ENCODE measurements at regions not wholly inside any gene's neighbourhood (a gene's known extent, or its start where the extent isn't known, plus 50 kb on each side); places are given as distances from the start of the nearest gene placed in this dataset.

DNA sequence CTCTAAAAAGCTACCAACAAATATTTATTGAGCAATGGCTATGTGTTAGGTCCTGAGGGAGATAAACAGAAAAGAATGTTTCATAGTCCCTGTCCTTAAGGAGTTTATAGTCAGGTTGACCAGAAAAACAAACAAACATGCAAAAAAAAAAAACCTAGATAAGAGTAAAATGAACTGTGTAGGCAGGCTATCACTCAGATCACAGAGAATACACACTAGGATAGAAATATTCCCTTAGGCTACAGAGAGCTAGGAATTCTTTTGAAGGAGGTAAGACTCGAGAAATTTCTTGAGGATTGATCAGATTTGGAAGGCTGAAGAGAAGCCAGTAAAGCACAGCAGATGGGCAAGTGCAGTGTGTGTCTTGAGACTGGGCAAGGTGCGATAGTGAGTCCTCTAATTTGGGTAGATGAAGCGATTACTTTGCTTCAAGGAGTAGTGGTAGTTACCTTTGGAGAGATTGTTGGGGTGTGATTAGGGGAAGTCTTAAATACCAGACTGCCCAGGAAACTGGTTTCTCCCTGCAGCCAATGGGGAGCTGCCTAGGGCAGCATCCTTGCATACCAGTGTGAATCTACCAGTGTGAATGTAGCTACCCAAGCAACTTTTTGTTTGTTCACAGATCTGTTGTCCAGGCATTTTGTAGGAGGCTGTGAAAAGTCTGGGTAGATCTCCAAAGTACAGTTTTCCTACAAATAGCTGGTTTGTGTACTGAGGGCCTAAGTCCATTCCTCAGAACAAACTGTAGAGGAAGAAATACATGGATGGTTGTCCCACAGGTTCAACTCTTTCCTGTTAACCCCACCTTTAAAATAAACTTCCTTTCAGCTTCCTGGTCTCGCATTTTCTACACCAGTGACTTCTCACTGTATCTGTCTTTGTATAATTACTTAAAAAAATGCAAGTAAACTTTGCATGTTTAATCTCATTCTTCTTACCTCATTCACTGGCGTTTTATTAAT lies 314.1 kb downstream of the KLF5 start:
- DNase-seq = no peak

GRCh38 chr13:73370066-73370465 lies 311.3 kb downstream of the KLF5 start:
- no peak for DNase-seq

- DNase-seq = no peak
These were observed 310.3 kb downstream of the KLF5 start for GRCh38 chr13:73369095-73369494.

DNA sequence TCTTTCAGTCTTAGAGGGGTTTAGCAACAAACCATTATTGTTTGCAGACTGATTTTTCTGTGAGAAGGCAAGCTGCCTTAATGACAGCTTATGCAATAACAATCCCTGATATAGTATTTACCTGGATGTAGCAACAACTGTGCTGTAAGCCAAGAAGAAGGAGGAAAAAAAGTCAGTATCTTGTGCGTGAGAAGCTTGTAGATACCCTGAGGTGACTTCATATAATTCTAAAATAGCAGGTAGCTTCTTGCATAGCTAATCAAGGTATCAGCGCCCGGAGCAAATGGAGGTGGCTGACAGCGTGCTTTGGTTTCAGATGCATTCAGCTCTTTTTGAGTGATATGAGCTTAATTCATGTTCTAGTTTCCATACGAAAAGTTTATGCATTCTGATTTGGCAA lies 309.8 kb downstream of the KLF5 start:
- DNase-seq = no peak

DNA sequence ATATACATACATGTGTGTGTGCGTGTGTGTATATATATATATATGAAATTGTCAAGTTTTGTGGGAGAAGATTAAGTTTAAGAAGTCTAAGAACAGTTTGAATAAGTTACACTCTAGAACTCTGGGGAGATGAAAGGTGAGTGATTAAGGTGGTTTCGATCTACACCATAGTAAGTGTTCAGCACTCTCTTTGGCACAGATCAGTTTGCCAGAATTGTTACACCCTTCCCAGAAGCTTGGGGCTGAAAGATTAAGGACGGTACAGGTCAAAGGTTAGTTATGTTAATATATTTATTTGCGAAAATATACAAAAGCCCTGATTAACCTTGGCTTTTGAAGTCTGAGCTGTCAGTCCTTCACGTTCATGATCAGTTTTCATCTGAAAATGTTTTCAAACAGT lies 309.1 kb downstream of the KLF5 start:
- DNase-seq = no peak

- no peak for DNase-seq
These were observed 307.4 kb downstream of the KLF5 start for GRCh38 chr13:73366241-73366640.

DNA sequence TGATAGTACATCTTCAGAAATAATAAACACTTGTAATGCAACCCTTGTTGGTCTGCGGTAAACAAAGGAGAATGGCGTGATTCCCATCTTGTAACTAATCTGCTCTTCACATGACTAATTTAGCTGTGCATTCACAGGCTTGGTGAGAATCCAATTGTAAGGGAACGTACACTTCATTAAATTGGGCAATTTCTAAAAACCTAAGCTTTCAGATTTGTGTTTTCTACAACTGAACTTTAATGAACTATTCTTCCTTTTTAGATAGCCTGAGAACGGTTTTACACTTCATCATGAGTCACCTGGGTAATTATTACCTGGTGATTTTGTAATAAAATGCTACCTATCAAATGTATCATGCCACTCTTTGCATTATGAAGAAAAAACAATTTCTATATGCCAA lies 306.9 kb downstream of the KLF5 start:
- DNase-seq = no peak

- DNase-seq = no peak
These were observed 306.4 kb downstream of the KLF5 start for GRCh38 chr13:73365252-73365651.

DNA sequence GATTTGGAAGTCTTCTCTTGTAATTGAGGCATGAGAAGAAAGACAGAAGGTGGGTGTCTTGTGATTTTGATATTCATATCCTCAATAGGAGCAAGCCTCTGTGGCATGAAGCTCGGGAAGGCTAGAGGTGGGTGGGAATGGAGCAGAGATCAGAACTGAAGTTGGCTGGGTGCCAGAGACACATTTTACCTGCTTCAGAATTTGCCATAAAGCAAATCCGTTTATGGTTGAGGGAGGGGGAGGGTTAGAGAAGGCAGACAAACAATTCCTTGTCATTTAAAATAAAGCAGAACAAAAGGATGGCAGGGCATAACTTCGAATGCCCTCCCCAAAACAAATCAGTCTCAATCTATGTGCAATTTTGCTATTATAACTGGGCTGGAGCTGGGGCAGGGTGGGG lies 305.9 kb downstream of the KLF5 start:
- DNase-seq = no peak

- no peak for DNase-seq
These were observed 299.8 kb downstream of the KLF5 start for GRCh38 chr13:73358606-73359095.

DNA sequence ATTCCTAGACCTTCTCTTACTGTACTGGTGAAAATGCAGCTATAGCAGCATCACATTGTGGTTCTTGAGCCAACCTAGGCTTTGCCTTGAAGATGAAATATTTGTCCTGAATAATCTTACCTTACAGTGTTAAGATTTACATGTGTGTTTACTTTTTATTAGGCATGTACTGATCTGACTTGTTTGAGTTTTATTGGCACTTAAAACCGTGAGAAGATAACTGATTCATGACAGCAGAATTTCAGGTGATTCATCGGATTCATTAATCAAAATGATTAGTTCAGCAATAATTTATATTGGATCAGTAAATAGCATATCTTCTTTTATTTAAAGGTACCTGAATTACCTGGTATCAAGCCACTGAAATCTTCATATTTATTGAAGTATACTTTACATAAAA lies 296.3 kb downstream of the KLF5 start:
- no peak for DNase-seq

DNA sequence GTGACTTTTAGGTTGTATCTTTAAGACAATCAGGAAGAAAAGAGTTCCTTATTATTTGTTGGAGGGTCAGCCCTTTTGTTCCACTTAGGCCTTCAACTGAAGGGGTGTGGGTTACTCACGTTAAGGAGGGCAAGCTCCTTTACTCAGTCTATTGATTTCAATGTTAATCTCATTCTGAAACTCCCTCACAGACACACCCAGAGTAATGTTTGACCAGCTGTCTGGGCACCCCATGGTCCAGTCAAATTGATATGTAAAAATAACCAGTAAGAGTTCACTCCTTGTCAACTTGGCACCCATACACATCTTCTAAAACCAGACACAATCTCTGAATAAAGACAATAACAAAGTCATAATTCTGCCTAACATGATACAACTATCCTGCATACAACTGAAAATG lies 292.9 kb downstream of the KLF5 start:
- DNase-seq = no peak

DNA sequence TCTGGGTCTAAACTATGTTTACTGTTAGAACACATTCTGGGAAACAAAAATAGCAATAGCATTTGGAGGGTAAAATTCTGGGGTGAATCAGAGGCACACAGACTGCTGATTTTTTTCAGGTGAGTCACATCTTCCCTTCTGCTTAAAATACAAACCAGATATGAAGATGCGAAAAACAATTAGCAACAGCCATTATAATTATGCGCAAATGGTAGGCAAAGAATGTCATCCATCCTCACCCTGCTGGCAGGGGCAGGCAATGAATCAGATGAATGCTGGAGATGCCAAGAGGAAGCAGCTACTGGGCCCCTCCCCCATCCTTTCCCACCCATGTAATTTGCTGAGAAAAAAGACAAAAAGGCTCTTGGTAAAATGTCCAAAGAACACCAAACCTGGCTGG lies 282.9 kb downstream of the KLF5 start:
- peak in 1 of 2 donors; percentile 3 for DNase-seq

DNA sequence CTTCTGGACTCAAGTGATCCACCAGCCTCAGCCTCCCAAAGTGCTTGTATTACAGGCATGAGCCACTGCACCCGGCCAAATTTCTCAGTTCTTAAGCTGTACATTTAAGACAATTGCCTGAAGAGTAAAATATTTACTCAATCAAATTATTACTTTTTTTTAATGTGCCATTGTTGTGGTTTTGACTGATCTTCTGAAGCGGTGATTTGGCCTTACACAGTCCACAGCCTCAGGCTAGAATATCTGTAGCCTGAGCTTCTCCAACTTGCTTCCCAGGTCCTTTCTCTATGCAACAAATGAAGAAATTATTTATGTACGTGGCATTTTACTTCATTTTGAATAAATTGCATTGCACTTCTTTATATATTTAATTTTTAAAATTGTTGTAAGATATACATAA lies 281.3 kb downstream of the KLF5 start:
- no peak for DNase-seq

DNA sequence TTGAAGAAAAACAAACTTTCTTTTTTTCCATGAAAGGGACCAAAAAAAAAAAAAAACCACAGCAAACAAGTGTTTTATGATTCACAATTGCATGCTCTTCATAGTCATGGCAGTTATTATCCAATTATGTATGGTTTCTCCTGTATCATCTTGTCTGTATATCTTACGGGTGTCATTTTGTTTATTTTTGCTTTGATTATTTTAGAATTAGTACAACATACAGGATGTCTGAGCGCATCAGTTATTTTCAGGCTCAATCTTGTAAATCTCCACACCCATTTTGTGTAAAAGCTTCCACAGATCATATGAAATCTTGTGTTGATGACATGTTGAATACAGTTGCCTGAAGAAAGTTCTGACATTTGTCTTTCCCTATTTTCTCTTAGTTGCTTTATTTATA lies 280.3 kb downstream of the KLF5 start:
- DNase-seq = no peak

GRCh38 chr13:73338389-73338788 lies 279.6 kb downstream of the KLF5 start:
- peak; percentile 39 to 42 for DNase-seq

GRCh38 chr13:73337532-73337931 lies 278.7 kb downstream of the KLF5 start:
- no peak for DNase-seq

DNA sequence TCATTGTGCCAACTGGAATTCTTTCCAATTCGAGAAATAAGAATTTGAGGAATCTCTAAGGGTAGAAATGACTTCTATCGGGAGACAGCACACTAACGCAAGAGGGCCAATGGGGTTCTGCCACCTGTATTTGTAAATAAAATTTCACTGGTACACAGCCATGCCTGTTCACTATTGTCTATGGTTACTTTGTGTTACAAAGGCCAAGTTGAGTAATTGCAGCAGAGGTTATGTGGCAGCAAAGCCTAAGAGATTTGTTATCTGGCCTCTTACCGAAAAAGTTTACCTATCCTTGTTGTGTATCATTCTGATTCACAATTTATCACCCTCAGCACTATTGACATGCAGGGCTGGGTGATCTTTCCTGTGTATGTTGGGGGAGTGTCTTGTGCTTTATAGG lies 278.0 kb downstream of the KLF5 start:
- DNase-seq = no peak

GRCh38 chr13:73335944-73336343 lies 277.1 kb downstream of the KLF5 start:
- no peak for DNase-seq

DNA sequence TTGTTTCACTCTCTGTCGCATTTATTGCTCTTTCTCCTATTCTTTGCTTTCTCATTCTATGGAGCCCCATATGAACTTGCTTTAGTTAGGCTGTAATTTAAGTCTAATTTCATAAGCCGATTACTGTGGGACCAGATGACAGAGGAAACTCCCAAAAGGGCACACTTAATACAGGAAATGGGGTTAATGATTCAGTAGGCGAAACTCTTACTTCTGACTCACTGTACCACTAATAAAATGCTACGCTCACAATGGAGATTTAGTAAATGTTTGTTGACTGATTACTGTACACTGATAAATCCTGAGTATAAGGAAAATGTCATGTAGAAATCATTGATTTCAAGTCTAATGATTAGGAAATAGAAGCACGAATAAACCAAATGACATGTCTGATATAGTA lies 276.4 kb downstream of the KLF5 start:
- peak; percentile 21 to 43 for DNase-seq

DNA sequence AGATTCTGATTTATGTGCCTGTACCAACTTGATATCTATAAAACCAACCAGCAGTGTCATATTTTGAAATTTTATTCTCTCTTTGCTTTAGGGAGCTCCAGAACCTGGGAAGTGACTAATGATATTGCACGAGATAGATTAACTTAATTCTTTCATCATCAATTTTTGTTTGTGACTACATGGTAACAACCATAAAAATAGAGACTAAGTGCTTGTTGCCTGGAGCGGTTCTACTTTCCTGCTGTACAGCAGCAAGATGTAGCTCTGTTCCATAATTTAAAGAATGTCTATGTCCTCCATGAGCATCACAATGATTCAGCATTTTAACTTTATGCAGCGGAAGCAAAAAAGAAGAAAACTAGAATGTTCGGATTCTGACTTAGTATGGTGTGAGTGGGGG lies 275.6 kb downstream of the KLF5 start:
- no peak for DNase-seq

DNA sequence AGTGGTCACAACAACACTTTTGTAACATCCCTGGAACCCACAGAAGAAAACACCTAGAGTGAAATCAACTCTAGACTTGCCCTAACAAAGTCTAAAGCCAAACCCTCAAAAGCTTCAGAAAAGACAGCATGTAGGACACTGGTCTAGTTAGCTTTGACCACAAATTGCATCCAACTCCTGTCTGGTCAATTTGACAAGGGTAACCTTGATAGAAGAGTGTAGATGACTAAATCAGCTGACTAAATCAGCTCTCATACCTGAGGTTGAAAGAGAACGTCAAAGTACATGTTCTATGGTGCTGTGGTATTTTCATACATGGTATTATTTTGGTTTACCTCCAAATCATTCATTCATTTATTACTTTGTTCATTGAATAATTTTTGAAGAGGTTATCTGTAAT lies 272.8 kb downstream of the KLF5 start:
- no peak for DNase-seq

DNA sequence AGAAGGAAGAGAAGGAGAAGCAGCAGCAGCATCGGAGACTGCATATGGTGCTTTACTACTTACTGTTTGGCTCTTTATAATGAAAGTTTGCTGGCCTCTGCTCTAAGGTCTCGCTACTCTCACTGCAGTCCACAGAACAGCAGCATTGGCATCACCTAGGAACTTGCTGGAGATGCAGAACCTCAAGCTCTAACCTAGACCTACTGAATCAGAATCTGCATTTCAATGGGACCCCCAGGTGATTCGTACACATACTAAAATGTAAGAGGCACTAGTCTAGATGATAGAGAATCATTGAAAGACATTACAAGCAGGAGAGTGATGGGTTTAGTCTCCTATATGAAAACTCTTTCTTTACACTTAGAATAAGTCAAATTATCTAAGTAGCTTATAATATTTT lies 270.6 kb downstream of the KLF5 start:
- DNase-seq = no peak

DNA sequence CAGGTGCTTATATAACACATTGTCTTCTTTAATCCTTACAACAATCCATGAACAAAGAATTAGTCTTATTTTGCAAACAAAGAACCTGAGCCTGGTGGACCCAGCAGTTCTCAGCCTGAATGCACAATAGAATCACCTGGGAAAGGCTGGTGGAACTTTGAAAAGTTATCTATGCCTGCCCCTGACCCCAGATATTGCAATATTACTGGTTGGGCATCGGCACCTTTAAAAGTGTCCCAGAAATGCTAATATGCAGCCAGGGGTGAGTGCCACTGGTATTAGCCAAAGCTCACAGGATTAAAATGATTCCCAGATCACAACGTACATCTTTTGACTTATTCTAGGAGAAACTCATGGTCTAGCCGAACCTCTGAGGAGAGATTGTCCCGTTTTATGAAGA lies 268.8 kb downstream of the KLF5 start:
- DNase-seq = no peak

All from inflammatory macrophage (primary cell).